Renal cortex interstitium (tissue), 11 donors: ENCODE measurements at regions not wholly inside any gene's neighbourhood (a gene's known extent, or its start where the extent isn't known, plus 50 kb on each side); places are given as distances from the start of the nearest gene placed in this dataset.
"Not testable (repeated sequence)": the region's sequence is repeated elsewhere in the genome, so short reads cannot be mapped to it uniquely, and the experiment has no call there.

Experiments used
- DNase-seq, 11 donors: peaks; one replicate each; pipeline ENCODE4 v3.0.0-alpha.2; 2013; ENCODE audit warnings: low read depth in 9 of 11, low spot score in 4 of 11; ENCODE audit errors: extremely low read depth in 1 of 11

- DNase-seq: not testable (repeated sequence)
These were observed 242.2 kb upstream of the CNR1 start for GRCh38 chr6:88408355-88408754.

GRCh38 chr6:88406674-88407073 is 240.5 kb upstream of the CNR1 start:
- DNase-seq: not testable (repeated sequence)

- no peak for DNase-seq
These were observed 237.3 kb upstream of the CNR1 start for GRCh38 chr6:88403486-88403885.

- no peak for DNase-seq
These were observed 236.8 kb upstream of the CNR1 start for GRCh38 chr6:88402909-88403308.

- not testable (repeated sequence) for DNase-seq
These were observed 224.9 kb upstream of the CNR1 start for GRCh38 chr6:88390998-88391397.

GRCh38 chr6:88388589-88388988 is 222.4 kb upstream of the CNR1 start:
- no peak for DNase-seq

GRCh38 chr6:88386167-88386566 is 220.0 kb upstream of the CNR1 start:
- no peak for DNase-seq

GRCh38 chr6:88383183-88383582 is 217.0 kb upstream of the CNR1 start:
- no peak for DNase-seq

GRCh38 chr6:88381289-88381642 is 215.1 kb upstream of the CNR1 start:
- DNase-seq: no peak

GRCh38 chr6:88380618-88381288 is 214.6 kb upstream of the CNR1 start:
- DNase-seq: no peak

- DNase-seq: no peak
These were observed 213.9 kb upstream of the CNR1 start for GRCh38 chr6:88380083-88380482.

- no peak for DNase-seq
These were observed 212.5 kb upstream of the CNR1 start for GRCh38 chr6:88378639-88379038.

- DNase-seq: no peak
These were observed 211.9 kb upstream of the CNR1 start for GRCh38 chr6:88377976-88378568.

- DNase-seq: no peak
These were observed 210.7 kb upstream of the CNR1 start for GRCh38 chr6:88376768-88377387.

- no peak for DNase-seq
These were observed 210.1 kb upstream of the CNR1 start for GRCh38 chr6:88376197-88376596.

- DNase-seq: no peak
These were observed 208.4 kb upstream of the CNR1 start for GRCh38 chr6:88374553-88374952.

GRCh38 chr6:88371480-88371879 is 205.3 kb upstream of the CNR1 start:
- no peak for DNase-seq

GRCh38 chr6:88370127-88370710 is 204.1 kb upstream of the CNR1 start:
- DNase-seq: no peak

GRCh38 chr6:88369262-88369661 is 203.1 kb upstream of the CNR1 start:
- DNase-seq: no peak

GRCh38 chr6:88368071-88368787 is 202.1 kb upstream of the CNR1 start:
- no peak for DNase-seq
